KMS-11 (cell line): ENCODE measurements at regions not wholly inside any gene's neighbourhood (a gene's known extent, or its start where the extent isn't known, plus 50 kb on each side); places are given as distances from the start of the nearest gene placed in this dataset.
"Not testable (repeated sequence)": the region's sequence is repeated elsewhere in the genome, so short reads cannot be mapped to it uniquely, and the experiment has no call there.

Experiments
- H2AFZ ChIP-seq: fragments of 200-600 bp; sonication (generic); 2 replicates; pipeline ENCODE4 v1.6.1; 2016; ENCODE audit warnings: antibody characterized with exemption, mixed run types, low read depth
- H3K27ac ChIP-seq: fragments of 200-600 bp; sonication (generic); 2 replicates; pipeline ENCODE4 v1.6.1; 2016; ENCODE audit warnings: mild to moderate bottlenecking, mixed run types
- H3K27me3 ChIP-seq: fragments of 200-600 bp; sonication (generic); 2 replicates; pipeline ENCODE4 v1.6.1; 2017; ENCODE audit warnings: mild to moderate bottlenecking, low read depth, mixed run types, moderate library complexity; ENCODE audit not compliant: insufficient read depth
- H3K36me3 ChIP-seq: fragments of 200-600 bp; sonication (generic); 2 replicates; pipeline ENCODE4 v1.6.1; 2017; ENCODE audit warnings: mild to moderate bottlenecking, mixed run types; ENCODE audit not compliant: insufficient read depth
- H3K4me1 ChIP-seq: fragments of 200-600 bp; sonication (generic); 2 replicates; pipeline ENCODE4 v1.6.1; 2016; ENCODE audit warnings: mild to moderate bottlenecking, low read depth, mixed run types; ENCODE audit not compliant: poor library complexity, severe bottlenecking
- H3K4me2 ChIP-seq: fragments of 200-600 bp; sonication (generic); 2 replicates; pipeline ENCODE4 v1.7.0; 2016; ENCODE audit warnings: mild to moderate bottlenecking, mixed run types
- H3K4me3 ChIP-seq: fragments of 200-600 bp; sonication (generic); IDR thresholded peaks from 2 replicates; pipeline ENCODE4 v1.6.1; 2017; ENCODE audit warnings: low read depth, low read length, mixed read lengths; ENCODE audit not compliant: insufficient read depth
- H3K79me2 ChIP-seq: fragments of 200-600 bp; sonication (generic); 2 replicates; pipeline ENCODE4 v1.6.1; 2016; ENCODE audit warnings: low read depth, mixed run types; ENCODE audit not compliant: insufficient read depth
- H3K9ac ChIP-seq: fragments of 200-600 bp; sonication (generic); 2 replicates; pipeline ENCODE4 v1.6.1; 2016; ENCODE audit warnings: mild to moderate bottlenecking, mixed run types
- H4K20me1 ChIP-seq: fragments of 200-600 bp; sonication (generic); 2 replicates; pipeline ENCODE4 v1.6.1; 2016; ENCODE audit warnings: mild to moderate bottlenecking, mixed run types; ENCODE audit not compliant: insufficient read depth
- CTCF ChIP-seq: fragments of 200-600 bp; sonication (generic); conservative IDR thresholded peaks from 2 replicates; pipeline ENCODE4 v1.6.1; 2017; ENCODE audit warnings: low read depth, mild to moderate bottlenecking, antibody characterized with exemption, low read length, moderate library complexity, mixed read lengths

- Histone ChIP-seq H3K27ac (no peak overlapping the region), H3K79me2 (no peaks in the 10 kb centered on the region), H4K20me1 (no peaks in the 10 kb centered on the region), H3K4me3 (no peak overlapping the region), H2AFZ (no peak overlapping the region), H3K4me1 (no peaks in the 10 kb centered on the region), H3K27me3 (no peaks in the 10 kb centered on the region), H3K9ac (no peak overlapping the region), H3K4me2 (no peak overlapping the region), H3K36me3 (no peaks in the 10 kb centered on the region)
- no peak for TF ChIP-seq CTCF
Measured at GRCh38 chr13:55029280-55029679, 2000.7 kb downstream of the OLFM4 start.

- Histone ChIP-seq H3K4me2 (no peak overlapping the region), H3K27me3 (no peaks in the 10 kb centered on the region), H4K20me1 (no peaks in the 10 kb centered on the region), H3K9ac (no peak overlapping the region), H3K27ac (no peak overlapping the region), H3K4me1 (no peaks in the 10 kb centered on the region), H3K4me3 (no peak overlapping the region), H3K36me3 (no peaks in the 10 kb centered on the region), H2AFZ (no peak overlapping the region), H3K79me2 (no peaks in the 10 kb centered on the region)
- TF ChIP-seq CTCF = no peak
Measured at GRCh38 chr13:55038230-55038629, 2009.6 kb downstream of the OLFM4 start.

- not testable (repeated sequence) for H3K4me2 ChIP-seq, H3K36me3 ChIP-seq, H3K4me1 ChIP-seq, H2AFZ ChIP-seq, H3K27ac ChIP-seq, H3K27me3 ChIP-seq, H3K79me2 ChIP-seq, H3K9ac ChIP-seq, H3K4me3 ChIP-seq, H4K20me1 ChIP-seq
Measured at GRCh38 chr13:55053891-55054550, 2025.4 kb downstream of the OLFM4 start.

- H3K4me3 ChIP-seq, H3K4me2 ChIP-seq, H3K27ac ChIP-seq, H2AFZ ChIP-seq, H3K9ac ChIP-seq, H3K79me2 ChIP-seq, H3K27me3 ChIP-seq, H4K20me1 ChIP-seq, H3K36me3 ChIP-seq, H3K4me1 ChIP-seq: not testable (repeated sequence)
Measured at GRCh38 chr13:55055666-55056065, 2027.1 kb downstream of the OLFM4 start.

GRCh38 chr13:55062662-55063061 lies 2034.0 kb downstream of the OLFM4 start:
- H3K27me3 ChIP-seq = no peaks in the 10 kb centered on the region
- no peak overlapping the region for H3K4me2 ChIP-seq
- no peak overlapping the region for H3K27ac ChIP-seq
- H3K4me3 ChIP-seq = no peak overlapping the region
- H2AFZ ChIP-seq = no peak overlapping the region
- no peaks in the 10 kb centered on the region for H4K20me1 ChIP-seq
- TF ChIP-seq CTCF = no peak
- H3K79me2 ChIP-seq = no peaks in the 10 kb centered on the region
- H3K9ac ChIP-seq = no peak overlapping the region
- no peaks in the 10 kb centered on the region for H3K36me3 ChIP-seq
- no peaks in the 10 kb centered on the region for H3K4me1 ChIP-seq
